GM23338 (cell line): ENCODE measurements at regions not wholly inside any gene's neighbourhood (a gene's known extent, or its start where the extent isn't known, plus 50 kb on each side); places are given as distances from the start of the nearest gene placed in this dataset.

Source experiments
- ATAC-seq: fragments of 200-7000 bp; cut with Tn5 transposase; 3 replicates; pipeline ENCODE4 v1.9.1; 2020
- DNase-seq: peaks from one replicate; pipeline ENCODE4 v3.0.0-alpha.2; 2015; ENCODE audit warnings: low spot score
- H2AFZ ChIP-seq: fragments of 200-600 bp; sonication (generic); 2 replicates; pipeline ENCODE4 v1.8.0; 2016; ENCODE audit warnings: antibody characterized with exemption, mild to moderate bottlenecking, moderate library complexity
- H3F3A ChIP-seq: fragments of 200-600 bp; sonication (generic); replicated peaks from 2 replicates; pipeline ENCODE4 v1.8.0; 2017; ENCODE audit warnings: antibody characterized with exemption, mixed run types, low read depth
- H3K27ac ChIP-seq: fragments of 200-600 bp; sonication (generic); 2 replicates; pipeline ENCODE4 v1.6.1; 2016; ENCODE audit warnings: low read depth
- H3K27me3 ChIP-seq: fragments of 200-600 bp; sonication (generic); 2 replicates; pipeline ENCODE4 v1.8.0; 2016; ENCODE audit warnings: mild to moderate bottlenecking, mixed run types, moderate library complexity; ENCODE audit not compliant: insufficient read depth
- H3K36me3 ChIP-seq: fragments of 200-600 bp; sonication (generic); 2 replicates; pipeline ENCODE4 v1.8.0; 2016; ENCODE audit warnings: mild to moderate bottlenecking; ENCODE audit not compliant: insufficient read depth
- H3K4me1 ChIP-seq: fragments of 200-600 bp; sonication (generic); 2 replicates; pipeline ENCODE4 v1.8.0; 2016; ENCODE audit warnings: mild to moderate bottlenecking, moderate library complexity; ENCODE audit not compliant: insufficient read depth
- H3K4me2 ChIP-seq: fragments of 200-600 bp; sonication (generic); 2 replicates; pipeline ENCODE4 v1.7.1; 2017; ENCODE audit warnings: mixed run types
- H3K4me3 ChIP-seq: fragments of 200-600 bp; sonication (generic); 2 replicates; pipeline ENCODE4 v1.6.1; 2016; ENCODE audit warnings: mixed run types
- H3K79me2 ChIP-seq: fragments of 200-600 bp; sonication (generic); replicated peaks from 2 replicates; pipeline ENCODE4 v1.8.0; 2017; ENCODE audit warnings: mild to moderate bottlenecking; ENCODE audit not compliant: insufficient read depth
- H3K9me2 ChIP-seq: fragments of 200-600 bp; sonication (generic); 2 replicates; pipeline ENCODE4 v1.8.0; 2017; ENCODE audit not compliant: insufficient read depth
- H4K20me1 ChIP-seq: fragments of 200-600 bp; sonication (generic); replicated peaks from 2 replicates; pipeline ENCODE4 v1.8.0; 2017; ENCODE audit warnings: mild to moderate bottlenecking; ENCODE audit not compliant: insufficient read depth
- H3K27ac Mint-ChIP-seq: 2 replicates; pipeline ENCODE4 v1.8.0; 2020; ENCODE audit warnings: inconsistent platforms, mild to moderate bottlenecking, moderate library complexity, mixed read lengths
- H3K27me3 Mint-ChIP-seq: 3 replicates; pipeline ENCODE4 v1.8.0; 2022; ENCODE audit warnings: low read depth, mild to moderate bottlenecking, moderate library complexity, mixed read lengths, inconsistent platforms; ENCODE audit not compliant: insufficient read depth, poor library complexity
- H3K36me3 Mint-ChIP-seq: 3 replicates; pipeline ENCODE4 v1.8.0; 2021; ENCODE audit warnings: low read depth, mild to moderate bottlenecking, inconsistent platforms, moderate library complexity, mixed read lengths
- H3K4me1 Mint-ChIP-seq: 3 replicates; pipeline ENCODE4 v1.8.0; 2020; ENCODE audit warnings: mild to moderate bottlenecking, inconsistent platforms, mixed read lengths
- H3K4me3 Mint-ChIP-seq: 3 replicates; pipeline ENCODE4 v1.8.0; 2021; ENCODE audit warnings: moderate library complexity, mild to moderate bottlenecking, inconsistent platforms, mixed read lengths
- H3K9me3 Mint-ChIP-seq: 3 replicates; pipeline ENCODE4 v1.8.0; 2020; ENCODE audit warnings: moderate library complexity, mild to moderate bottlenecking, inconsistent platforms, mixed read lengths
- CREB1 ChIP-seq: fragments of 250-450 bp; sonication (Bioruptor Pico); IDR thresholded peaks from 2 replicates; pipeline ENCODE4 v1.5.0; 2020; ENCODE audit warnings: low read depth, mild to moderate bottlenecking, moderate library complexity
- CTCF ChIP-seq, 2 experiments: fragments of 200-600 bp in 1 of 2; sonication (generic) in 1 of 2; conservative IDR thresholded peaks; 2 replicates each; pipeline versions ENCODE4 v1.5.1 to v1.6.1; 2016 to 2017; ENCODE audit warnings: antibody characterized with exemption in 2 of 2, low read depth in 2 of 2, mild to moderate bottlenecking in 2 of 2, moderate library complexity in 1 of 2
- EZH2 ChIP-seq: fragments of 200-600 bp; sonication (generic); IDR thresholded peaks from one replicate; pipeline ENCODE4 v1.8.0; 2017; ENCODE audit warnings: antibody characterized with exemption, mild to moderate bottlenecking, low read depth; ENCODE audit not compliant: unreplicated experiment
- EZH2phosphoT487 ChIP-seq: fragments of 200-600 bp; sonication (generic); IDR thresholded peaks from one replicate; pipeline ENCODE4 v1.8.1; 2018; ENCODE audit warnings: antibody characterized with exemption; ENCODE audit not compliant: unreplicated experiment
- JUNB ChIP-seq: IDR thresholded peaks from one replicate; pipeline ENCODE4 v1.6.1; 2016; ENCODE audit warnings: antibody characterized with exemption; ENCODE audit not compliant: unreplicated experiment
- NANOG ChIP-seq: IDR thresholded peaks from 2 replicates; pipeline ENCODE4 v1.6.1; 2016; ENCODE audit warnings: antibody characterized with exemption, borderline replicate concordance
- POLR2AphosphoS5 ChIP-seq: IDR thresholded peaks from 2 replicates; pipeline ENCODE4 v1.6.1; 2016; ENCODE audit warnings: antibody characterized with exemption, low read depth
- STAT1 ChIP-seq: IDR thresholded peaks from one replicate; pipeline ENCODE4 v1.6.1; 2016; ENCODE audit warnings: antibody characterized with exemption; ENCODE audit not compliant: unreplicated experiment
- ZNF114 ChIP-seq: fragments of 250-450 bp; sonication (Bioruptor Pico); IDR thresholded peaks from 2 replicates; pipeline ENCODE4 v1.5.0; 2020; ENCODE audit warnings: mild to moderate bottlenecking, moderate library complexity
- ZNF331 ChIP-seq: fragments of 250-450 bp; sonication (Bioruptor Pico); IDR thresholded peaks from 2 replicates; pipeline ENCODE4 v1.5.0; 2020; ENCODE audit warnings: low read depth, mild to moderate bottlenecking, moderate library complexity
- TF ChIP-seq, protein P1 (sequence below): IDR thresholded peaks from 2 replicates; pipeline ENCODE4 v1.6.1; 2016; ENCODE audit warnings: antibody characterized with exemption
- TF ChIP-seq, protein P2 (sequence below): IDR thresholded peaks from one replicate; pipeline ENCODE4 v1.6.1; 2018; ENCODE audit warnings: antibody characterized with exemption; ENCODE audit not compliant: unreplicated experiment

DNA sequence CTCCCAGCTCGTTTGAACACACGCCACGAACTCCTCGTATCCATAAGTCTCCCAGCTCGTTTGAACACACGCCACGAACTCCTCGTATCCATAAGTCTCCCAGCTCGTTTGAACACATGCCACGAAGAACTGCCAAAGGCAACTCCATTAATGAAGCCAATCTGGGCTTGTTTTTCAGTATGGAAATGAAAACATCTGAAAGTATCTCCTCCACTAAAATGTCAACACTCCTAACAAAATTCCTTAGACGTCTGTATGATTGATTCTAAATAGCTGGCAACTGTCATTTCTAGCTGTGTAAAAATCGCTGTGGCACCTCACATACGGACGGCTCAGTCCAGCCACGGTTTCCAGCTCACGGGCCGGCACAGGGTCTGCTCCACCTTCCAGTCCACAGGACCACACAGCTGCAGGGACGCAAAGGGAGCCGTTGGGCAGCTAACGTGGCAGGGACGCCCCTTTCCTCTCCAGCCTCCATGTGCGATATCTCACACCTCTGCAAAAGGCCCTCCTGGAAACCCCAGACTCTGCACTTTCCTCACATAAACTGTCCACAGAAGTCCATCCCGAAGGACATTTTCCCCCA lies 67.1 kb upstream of the METRNL start (continued):
- TF ChIP-seq, protein P1, sequence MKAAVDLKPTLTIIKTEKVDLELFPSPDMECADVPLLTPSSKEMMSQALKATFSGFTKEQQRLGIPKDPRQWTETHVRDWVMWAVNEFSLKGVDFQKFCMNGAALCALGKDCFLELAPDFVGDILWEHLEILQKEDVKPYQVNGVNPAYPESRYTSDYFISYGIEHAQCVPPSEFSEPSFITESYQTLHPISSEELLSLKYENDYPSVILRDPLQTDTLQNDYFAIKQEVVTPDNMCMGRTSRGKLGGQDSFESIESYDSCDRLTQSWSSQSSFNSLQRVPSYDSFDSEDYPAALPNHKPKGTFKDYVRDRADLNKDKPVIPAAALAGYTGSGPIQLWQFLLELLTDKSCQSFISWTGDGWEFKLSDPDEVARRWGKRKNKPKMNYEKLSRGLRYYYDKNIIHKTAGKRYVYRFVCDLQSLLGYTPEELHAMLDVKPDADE: no peak
- TF ChIP-seq EZH2phosphoT487 (no peak), EZH2 (no peak)

DNA sequence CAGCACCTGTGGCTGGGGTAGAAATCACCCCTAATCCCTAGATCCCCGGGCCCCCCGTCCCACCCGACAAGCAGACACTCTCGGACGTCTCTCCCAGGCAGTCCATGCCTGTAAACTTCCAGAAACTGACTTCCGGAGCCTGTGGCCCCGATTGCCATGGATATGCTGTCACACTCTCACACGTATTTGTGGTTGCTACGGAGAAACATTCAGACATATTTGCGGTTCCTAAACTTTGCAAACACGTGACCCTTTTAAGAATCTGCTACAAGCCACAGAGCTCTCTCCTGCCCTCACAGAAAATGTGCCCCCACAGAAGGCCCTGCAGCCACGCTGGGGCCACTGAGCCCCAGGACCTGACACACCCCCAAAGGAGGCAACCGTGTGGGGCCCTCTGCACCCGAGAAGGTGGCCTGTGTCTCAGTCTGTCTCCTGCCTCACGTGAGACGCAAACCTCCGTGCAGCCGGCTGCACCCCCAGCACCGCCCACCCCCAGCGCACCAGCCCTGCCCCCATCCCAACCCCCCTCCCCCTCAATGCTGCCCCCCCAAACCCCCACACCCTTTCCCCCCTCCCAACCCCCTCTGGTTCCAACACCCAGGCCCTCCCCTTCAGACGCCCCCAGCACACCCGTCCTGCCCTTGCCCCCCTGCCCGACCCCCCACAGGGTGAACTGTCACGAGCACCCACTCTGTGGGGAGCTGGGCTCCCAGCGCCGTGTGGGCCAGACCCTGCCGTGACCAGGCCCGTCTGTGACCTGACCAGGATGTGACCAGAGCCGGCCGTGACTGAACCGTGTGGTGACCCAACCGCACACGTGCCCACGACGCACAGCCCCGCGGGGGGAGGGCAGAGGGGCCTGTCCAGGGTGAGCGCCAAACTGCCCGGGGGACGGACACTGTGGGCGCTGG lies 66.3 kb upstream of the METRNL start:
- Mint-ChIP-seq H3K4me3 (no peak overlapping the region), H3K36me3 (peaks cover 7% of the 10 kb centered on the region; the same call in 2 of the 3 replicates), H3K27ac (no peak overlapping the region; the same call in 1 of the 2 replicates), H3K9me3 (peaks cover 3% of the 10 kb centered on the region; the same call in 1 of the 3 replicates), H3K4me1 (peaks cover 12% of the 10 kb centered on the region), H3K27me3 (peaks cover 15% of the 10 kb centered on the region)
- no peak for DNase-seq
- no peak overlapping the region for H3K27ac ChIP-seq
- H3K36me3 ChIP-seq: no peaks in the 10 kb centered on the region
- H3K4me3 ChIP-seq: no peak overlapping the region
- no peaks in the 10 kb centered on the region for H4K20me1 ChIP-seq
- H3K79me2 ChIP-seq: no peaks in the 10 kb centered on the region
- no peaks in the 10 kb centered on the region for H3K4me1 ChIP-seq
- ATAC-seq: no peak
- H3K9me2 ChIP-seq: no peaks in the 10 kb centered on the region
- H2AFZ ChIP-seq: no peak overlapping the region
- H3F3A ChIP-seq: no peaks in the 10 kb centered on the region
- no peaks in the 10 kb centered on the region for H3K27me3 ChIP-seq
- no peak overlapping the region for H3K4me2 ChIP-seq
- no peak for TF ChIP-seq JUNB
- no peak for TF ChIP-seq EZH2
- TF ChIP-seq, protein P2, sequence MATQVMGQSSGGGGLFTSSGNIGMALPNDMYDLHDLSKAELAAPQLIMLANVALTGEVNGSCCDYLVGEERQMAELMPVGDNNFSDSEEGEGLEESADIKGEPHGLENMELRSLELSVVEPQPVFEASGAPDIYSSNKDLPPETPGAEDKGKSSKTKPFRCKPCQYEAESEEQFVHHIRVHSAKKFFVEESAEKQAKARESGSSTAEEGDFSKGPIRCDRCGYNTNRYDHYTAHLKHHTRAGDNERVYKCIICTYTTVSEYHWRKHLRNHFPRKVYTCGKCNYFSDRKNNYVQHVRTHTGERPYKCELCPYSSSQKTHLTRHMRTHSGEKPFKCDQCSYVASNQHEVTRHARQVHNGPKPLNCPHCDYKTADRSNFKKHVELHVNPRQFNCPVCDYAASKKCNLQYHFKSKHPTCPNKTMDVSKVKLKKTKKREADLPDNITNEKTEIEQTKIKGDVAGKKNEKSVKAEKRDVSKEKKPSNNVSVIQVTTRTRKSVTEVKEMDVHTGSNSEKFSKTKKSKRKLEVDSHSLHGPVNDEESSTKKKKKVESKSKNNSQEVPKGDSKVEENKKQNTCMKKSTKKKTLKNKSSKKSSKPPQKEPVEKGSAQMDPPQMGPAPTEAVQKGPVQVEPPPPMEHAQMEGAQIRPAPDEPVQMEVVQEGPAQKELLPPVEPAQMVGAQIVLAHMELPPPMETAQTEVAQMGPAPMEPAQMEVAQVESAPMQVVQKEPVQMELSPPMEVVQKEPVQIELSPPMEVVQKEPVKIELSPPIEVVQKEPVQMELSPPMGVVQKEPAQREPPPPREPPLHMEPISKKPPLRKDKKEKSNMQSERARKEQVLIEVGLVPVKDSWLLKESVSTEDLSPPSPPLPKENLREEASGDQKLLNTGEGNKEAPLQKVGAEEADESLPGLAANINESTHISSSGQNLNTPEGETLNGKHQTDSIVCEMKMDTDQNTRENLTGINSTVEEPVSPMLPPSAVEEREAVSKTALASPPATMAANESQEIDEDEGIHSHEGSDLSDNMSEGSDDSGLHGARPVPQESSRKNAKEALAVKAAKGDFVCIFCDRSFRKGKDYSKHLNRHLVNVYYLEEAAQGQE: no peak
- no peak for TF ChIP-seq NANOG
- TF ChIP-seq, protein P1: no peak
- TF ChIP-seq STAT1: no peak
- TF ChIP-seq CTCF (conservative IDR thresholded peaks at IDR 0.05; ENCODE audit: low read depth in 2 of 2): no peak
- TF ChIP-seq CREB1 (CRISPR knock-in tag): no peak
- no peak for TF ChIP-seq POLR2AphosphoS5
- no peak for TF ChIP-seq ZNF114 (CRISPR knock-in tag)
- no peak for TF ChIP-seq ZNF331 (CRISPR knock-in tag)
